ENCODE measurements at regions not wholly inside any gene's neighbourhood (a gene's known extent, or its start where the extent isn't known, plus 50 kb on each side); places are given as distances from the start of the nearest gene placed in this dataset.

DNA sequence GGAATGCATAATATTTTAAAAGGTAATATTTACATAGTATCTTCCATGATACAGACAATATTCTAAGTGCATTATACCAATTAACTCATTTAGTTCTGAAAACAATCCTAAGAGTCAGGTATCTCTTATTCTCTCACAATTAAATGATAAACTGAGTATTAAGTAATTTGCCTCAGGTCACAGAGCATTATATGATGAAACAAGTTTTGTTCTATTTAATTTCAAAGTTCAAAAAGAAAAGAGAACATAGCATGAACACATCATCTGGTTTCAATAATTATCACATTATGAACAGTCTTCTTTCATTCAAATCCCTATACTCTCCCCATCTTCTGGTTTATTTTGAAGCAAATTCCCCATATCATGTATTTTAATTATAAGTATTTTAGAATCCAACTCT lies 927.5 kb downstream of the ADGRL2 start:
- DNase-seq = no peak

DNA sequence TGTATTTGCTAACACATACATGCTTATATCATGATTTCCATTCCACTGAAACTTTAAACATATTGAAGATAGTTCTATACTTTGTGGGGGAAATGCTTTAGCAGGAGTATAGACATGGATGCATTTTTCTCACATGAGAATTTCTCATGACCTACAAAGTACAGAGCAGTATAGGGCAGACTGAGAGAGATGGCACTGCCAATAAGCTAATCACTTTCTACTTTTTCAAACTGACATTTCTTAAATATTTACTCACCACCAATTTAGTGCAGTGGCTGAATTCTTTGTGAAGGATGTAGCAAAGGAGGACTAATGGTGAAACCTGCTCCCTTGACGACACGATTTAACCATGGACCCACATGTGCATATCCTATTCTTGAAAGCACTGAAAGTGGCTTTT lies 923.5 kb downstream of the ADGRL2 start:
- DNase-seq = no peak

GRCh38 chr1:82722608-82723007 lies 921.9 kb downstream of the ADGRL2 start:
- DNase-seq = no peak

GRCh38 chr1:82721702-82722101 lies 921.0 kb downstream of the ADGRL2 start:
- no peak for DNase-seq

- DNase-seq = no peak
Observed at GRCh38 chr1:82718719-82719419, 918.1 kb downstream of the ADGRL2 start.

DNA sequence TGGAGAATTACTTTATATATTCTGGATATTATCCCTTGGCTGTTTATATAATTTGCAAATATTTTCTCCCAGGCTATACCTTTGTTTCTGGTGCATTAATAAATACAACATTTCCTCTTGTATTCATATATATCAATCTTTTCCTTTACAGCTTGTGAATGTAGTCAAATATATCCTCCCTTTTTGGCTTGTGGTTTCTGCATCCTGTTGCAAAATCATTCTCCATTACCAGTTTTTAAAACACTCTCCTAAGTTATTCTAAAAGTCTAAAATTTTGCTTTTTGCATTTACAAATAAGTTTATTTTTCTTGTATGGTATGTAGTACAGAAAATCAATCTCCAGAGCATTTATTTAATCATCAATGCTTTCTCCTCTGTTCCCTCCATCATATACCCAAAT lies 909.4 kb downstream of the ADGRL2 start:
- no peak for DNase-seq

- no peak for DNase-seq
Observed at GRCh38 chr1:82707681-82708080, 906.9 kb downstream of the ADGRL2 start.

- DNase-seq = no peak
Observed at GRCh38 chr1:82706741-82707140, 906.0 kb downstream of the ADGRL2 start.

DNA sequence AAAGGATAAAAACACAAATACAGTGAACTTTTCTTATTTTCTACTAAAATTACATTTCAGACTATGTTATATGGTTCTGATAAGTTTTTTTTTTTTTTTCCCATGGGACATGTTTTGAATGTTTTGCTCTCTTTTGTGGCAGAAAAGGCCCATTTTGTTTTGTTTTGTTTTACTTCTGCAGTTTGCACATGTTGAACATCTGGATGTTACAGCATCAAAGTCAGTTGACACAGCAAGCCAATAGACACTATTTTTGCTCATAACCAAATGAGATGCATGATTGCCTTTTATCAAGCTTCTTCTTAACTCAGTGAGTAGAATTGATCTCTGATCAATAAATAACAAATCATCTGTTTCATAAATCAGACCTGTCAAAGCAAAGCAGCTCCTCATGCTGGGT lies 904.2 kb downstream of the ADGRL2 start:
- DNase-seq = no peak

GRCh38 chr1:82704393-82704792 lies 903.7 kb downstream of the ADGRL2 start:
- DNase-seq = no peak

DNA sequence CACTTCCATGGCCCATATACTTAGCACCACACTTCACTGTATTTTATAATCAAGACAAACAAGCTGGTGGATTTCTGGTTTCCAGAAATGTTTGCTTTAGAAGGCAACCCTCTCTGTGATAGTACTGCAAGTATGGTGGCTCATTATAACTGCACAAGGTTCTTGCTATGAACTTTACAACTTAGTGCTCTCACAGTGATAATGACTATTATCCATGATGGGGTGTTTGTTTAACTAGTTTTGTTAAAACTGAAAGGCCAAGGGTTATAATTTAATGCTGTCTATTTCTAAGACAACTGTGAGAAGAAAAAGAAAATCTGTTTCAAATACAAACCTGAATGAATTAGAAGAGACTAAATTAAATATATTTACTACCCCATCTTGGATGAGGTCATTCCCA lies 903.2 kb downstream of the ADGRL2 start:
- no peak for DNase-seq

DNA sequence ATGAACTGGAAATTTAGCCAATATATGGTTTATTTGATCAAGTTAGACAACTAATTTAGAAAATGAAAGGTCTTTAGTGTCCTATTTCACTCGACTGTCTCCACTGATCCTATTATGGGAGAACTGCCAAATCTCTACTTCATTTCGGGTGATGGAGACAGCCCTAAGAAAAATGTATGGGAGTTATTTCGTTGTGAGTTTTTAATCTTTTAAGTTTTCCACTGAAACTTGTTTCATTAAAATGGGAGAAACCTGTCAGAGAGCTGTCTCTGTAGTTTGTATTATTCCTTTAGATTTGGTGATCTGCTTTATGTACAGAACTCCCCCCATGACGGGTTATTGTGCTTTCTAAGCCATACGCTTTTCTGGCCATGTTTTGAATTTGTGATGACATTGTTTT lies 899.7 kb downstream of the ADGRL2 start:
- DNase-seq = no peak

- DNase-seq = peak; percentile 29
Observed at GRCh38 chr1:82697965-82698364, 897.2 kb downstream of the ADGRL2 start.

DNA sequence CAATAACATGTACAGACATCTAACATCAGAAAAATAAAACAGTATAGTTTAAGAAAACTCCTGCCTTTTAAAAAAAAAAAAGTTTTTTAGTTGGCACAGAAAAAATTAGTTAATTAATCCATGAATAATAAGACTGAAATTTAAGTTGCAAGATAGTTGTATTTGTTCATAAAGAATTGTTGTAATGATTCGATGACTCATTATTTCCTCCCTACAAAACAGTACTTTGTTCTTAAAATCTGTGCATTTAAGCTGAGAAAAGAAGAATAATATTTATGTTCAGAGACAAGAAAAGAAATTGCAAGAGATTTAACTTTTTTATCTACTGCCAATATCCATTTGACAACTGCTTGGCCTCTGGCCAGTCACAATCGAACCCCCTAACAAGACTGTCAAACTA lies 894.7 kb downstream of the ADGRL2 start:
- no peak for DNase-seq

- peak; percentile 11 for DNase-seq
Observed at GRCh38 chr1:82690411-82690810, 889.7 kb downstream of the ADGRL2 start.

- no peak for DNase-seq
Observed at GRCh38 chr1:82689217-82689616, 888.5 kb downstream of the ADGRL2 start.

DNA sequence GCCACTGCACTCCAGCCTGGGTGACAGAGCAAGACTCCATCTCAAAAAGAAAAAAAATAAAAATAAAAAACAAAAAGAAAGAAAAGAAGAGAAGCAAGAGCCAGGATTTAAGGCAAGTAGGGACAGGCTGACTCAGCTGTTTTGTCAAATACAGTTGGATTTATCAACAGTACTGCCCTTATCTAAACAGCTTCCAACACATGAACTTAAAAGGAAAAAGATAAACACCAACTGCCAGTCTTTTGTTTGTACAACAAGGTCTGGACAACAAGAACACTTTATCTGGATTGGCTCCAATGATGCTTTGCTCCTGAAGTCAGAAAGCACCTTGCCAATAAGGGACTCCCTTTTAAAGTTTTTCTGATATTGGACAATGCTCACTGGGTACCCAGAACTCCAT lies 886.0 kb downstream of the ADGRL2 start:
- DNase-seq = no peak

DNA sequence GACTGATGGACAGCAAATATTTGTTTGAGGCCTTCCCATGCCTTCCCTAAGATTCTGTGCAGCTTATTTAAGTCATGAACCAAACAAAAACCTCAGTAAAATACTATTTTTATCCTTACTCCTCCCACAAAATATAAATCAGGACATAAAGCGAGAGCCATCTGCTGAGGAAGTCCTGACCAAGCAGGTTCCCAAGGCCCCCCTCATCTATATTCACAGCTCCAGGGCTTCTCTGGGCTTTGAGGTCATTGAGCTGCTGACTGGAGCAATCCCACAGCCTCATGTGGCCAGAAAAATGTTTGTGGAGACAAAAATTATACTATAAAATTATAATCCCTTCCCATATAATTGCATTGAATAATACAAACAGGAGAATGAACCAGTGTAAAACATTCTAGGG lies 846.2 kb downstream of the ADGRL2 start:
- no peak for DNase-seq

GRCh38 chr1:82646336-82646735 lies 845.6 kb downstream of the ADGRL2 start:
- DNase-seq = no peak

DNA sequence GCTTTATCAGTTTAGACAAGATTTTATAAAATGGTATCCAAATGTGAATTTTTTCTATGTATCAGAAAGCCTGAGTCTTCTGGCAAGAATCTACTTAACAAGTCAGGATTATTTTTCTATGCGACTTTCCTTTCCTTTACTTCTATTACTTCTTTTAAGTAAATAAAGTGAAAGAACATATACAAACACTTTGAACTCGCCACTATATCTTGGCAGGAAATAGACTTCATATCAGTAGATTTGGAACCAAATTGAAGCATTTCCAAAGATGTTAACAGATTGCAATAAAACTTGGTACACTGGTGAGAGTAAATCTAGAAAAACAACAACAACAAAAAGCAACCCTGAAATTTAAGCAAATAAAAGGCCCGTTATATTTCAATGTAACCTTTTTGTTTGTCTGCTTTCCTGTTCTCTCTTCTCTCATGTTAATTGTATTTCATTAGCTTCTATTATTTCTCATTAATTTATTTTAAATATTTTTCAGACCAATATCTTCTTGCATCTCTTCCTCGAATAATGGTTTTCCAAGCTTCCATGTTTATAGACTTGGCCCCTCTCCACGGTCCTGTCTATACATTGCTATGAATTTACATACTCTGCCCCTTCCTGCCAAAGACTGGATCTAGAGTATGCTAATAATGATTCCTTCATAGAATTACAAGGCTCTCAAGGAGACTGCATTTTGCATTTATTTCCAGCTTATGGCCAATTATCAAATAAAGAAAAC lies 843.6 kb downstream of the ADGRL2 start:
- DNase-seq = no peak

GRCh38 chr1:82640352-82640751 lies 839.6 kb downstream of the ADGRL2 start:
- DNase-seq = no peak

DNA sequence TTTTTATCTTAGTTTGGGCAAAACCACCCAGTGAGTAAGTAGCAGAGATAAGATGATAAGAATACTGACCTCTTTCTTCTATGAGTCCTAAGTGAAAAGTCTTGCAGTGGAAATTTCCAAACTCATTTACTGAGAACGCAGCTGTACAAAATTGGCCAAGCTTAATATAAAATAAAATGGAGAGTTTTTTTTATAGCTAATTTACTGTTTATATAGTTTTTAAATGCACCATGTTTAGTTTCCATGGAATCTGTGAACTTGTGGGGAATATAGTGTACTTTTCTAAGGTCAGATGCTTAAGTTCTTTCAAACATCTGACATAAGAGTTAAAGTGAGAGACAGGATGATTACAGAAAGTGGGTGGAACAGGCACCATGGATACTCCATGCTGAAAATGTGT lies 833.5 kb downstream of the ADGRL2 start:
- no peak for DNase-seq

GRCh38 chr1:82632155-82632554 lies 831.4 kb downstream of the ADGRL2 start:
- no peak for DNase-seq

DNA sequence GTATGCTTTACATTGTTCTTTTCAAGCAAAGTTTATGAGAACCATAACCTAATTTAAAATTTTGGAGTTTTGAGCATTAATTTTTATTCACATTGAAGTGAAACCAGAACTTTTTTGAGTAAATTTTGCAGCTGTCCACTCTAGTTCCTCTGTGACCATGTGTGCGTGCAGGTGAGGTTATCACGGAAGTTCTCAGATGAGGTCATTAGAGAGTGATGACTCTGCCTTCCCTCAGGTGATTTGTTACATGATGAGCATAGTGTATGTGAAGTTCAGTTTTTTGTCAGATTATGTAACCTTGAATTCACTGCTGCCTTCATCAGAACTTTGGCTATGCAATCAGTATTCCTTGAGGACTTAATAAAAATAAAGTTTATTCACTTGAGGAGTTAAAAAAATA lies 828.2 kb downstream of the ADGRL2 start:
- DNase-seq = no peak

DNA sequence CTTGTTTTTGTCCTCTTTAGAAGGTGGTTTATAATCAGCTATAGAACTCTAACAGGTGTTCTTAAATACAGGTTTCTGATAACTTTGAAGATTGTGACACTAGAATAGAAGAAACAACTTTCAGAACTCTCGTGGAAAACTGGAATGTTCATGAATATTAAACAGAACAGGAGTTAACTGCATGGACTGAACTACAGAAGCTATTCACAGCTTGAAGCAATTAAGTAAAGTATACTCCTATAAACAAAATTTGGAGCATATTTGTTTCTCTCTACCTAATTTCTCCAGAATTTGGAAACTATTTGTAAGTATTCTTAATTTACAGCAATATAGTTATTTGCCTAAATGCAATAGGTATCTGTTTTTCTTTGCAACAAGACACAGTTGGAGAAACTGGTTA lies 824.8 kb downstream of the ADGRL2 start:
- DNase-seq = no peak
